GM21825 (cell line): ENCODE measurements at regions not wholly inside any gene's neighbourhood (a gene's known extent, or its start where the extent isn't known, plus 50 kb on each side); places are given as distances from the start of the nearest gene placed in this dataset.

Experiments used
- ATAC-seq: cut with Tn5 transposase; IDR thresholded peaks from one replicate; pipeline ENCODE4 v1.9.1; 2021; ENCODE audit warnings: mild to moderate bottlenecking, moderate library complexity; ENCODE audit not compliant: unreplicated experiment

DNA sequence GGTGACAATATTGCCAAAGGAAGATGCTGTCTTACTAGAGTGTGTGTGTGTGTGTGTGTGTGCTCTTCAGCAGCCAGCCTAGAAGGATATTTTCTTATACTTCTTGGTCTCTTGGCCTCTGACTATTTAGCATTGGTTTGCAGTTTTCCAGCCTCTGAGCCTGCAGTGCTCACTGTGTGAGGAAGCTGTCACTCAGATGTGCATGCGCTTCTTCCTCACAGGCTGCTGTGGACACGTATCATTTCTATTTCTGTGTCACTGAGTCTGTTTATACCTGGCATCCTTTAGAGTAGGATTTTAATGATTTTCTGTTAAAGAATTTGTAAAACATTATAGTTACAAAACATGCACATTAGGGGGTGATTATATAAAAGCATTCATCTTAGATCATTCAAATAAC lies 83.3 kb downstream of the ALDH8A1 start:
- no peak for ATAC-seq

DNA sequence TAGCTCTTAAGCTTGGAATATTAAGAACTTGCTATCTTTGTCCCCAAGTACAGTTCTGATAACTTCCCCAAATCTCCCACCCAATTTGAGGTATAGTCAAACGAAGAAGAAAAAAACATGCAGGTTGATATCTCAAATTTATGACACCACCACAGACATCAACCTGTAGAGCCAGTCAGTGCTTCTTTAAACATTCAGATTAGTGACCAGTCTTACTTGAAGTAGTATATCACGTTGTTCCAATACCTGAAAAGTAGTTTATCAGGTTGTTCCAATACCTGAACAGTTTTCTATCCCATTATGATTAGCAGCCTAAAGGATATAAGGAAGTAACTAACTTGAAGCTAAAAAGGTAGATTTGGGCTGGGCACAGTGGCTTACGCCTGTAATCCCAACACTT lies 85.3 kb downstream of the ALDH8A1 start:
- no peak for ATAC-seq

DNA sequence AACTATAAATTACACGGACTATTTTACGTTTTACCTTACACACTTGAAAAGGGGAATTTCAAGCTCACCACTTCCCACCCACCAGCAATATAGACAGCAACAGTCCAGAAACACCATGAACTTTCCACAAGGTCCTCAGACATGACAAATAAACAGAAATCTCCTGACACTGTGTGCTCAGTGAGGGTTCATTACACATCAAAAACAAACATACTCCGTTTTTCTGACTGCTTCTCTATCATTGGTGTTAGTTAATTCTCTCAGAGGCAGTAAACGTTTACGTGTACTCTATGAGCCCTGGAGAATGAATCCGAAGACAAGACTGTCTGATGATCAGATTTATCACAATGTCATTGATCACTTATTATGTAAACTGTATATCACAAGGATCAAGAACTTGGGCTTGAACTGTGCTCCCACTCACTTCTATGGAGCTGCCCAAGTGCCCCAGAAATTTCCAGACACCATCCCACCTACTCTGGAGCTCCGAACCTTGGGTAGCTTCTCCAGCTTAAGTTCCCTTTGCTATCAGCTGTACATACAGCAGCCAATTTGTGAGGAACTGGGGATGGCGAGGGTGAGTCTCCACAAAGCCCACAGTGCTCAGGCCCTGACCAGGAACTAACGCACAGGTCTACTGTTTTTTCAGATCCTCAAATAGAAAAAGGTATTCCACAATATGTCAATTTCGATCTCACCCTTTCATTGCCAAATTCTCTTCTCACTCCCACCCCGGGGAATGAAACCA lies 86.0 kb downstream of the ALDH8A1 start:
- ATAC-seq, result no peak

DNA sequence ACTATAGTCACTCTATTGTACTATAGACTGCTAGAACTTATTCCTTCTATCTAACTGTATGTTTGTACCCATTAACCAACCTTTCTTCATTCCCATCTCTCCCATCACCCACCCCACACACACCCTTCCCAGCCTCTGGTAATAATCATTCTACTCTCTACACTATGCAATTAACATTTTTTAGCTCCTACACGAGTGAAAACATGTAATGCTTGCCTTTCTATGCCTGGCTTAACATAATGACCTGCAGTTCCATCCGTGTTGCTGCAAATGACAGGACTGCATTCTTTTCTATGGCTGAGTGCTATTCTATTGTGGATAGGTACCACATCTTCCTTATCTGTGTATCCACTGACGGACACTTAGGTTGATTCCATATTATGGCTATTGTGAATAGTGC lies 95.5 kb downstream of the ALDH8A1 start:
- ATAC-seq, result no peak

DNA sequence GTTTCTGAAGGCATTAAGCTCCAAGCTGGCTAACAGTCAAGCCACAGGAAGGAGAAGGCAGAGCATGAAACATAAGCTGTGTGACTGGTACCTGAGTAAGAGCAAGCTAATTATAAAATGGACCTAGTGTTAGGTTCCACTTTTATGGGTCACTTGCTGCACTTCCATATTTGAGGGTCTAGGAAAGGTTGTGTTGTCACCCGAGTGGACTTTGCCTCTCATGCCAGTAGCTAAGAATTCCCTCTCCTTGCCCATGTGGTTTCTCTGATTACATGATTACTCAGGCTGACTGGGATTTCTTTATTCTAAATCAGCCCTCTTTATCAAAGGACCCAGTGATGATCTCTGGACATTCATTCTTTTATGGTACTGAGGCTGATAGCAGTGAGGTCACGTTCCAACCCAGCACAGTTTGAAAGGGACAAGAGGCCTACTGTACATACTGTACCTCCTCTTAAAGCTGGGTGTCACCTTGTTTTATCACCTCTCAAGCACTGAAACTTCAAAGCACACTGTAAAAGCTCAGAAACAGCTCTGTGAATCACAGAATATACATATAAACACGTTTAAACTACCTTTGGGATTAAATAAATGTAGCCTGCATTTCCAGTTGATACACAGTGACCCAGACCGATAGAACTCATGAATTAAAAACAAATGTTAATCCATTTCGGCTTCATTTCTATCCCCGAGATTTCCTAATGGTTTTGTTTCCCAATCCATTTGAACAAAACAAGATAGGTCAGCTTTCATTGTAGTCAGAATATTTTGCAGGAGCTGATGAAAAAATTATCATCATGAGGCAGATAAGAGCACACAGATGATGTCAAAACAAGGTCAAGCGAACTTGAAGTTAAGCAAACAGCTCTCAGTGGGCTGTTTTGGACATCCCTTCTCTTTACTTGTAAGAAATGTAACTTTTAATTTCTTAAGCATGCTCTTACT lies 96.5 kb downstream of the ALDH8A1 start:
- no peak for ATAC-seq

DNA sequence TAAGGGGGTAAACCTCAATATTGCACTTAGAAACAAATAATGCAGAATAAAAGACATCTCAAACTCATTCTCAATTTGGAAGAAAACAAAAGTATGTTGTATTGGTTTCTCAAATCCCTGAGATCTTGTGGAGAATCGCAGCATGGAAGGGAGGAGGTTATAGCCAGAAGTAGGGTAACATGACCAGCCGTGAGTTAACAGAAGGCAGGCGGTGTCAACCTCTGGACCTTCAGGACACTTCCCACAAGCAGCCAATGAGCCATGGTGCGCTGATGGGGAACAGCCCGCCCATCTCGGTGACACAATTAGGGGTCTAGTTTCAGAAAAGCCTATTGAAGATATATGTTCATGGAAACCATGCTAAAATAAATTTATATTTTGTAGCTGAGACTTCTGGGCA lies 98.4 kb downstream of the ALDH8A1 start:
- ATAC-seq, result no peak

DNA sequence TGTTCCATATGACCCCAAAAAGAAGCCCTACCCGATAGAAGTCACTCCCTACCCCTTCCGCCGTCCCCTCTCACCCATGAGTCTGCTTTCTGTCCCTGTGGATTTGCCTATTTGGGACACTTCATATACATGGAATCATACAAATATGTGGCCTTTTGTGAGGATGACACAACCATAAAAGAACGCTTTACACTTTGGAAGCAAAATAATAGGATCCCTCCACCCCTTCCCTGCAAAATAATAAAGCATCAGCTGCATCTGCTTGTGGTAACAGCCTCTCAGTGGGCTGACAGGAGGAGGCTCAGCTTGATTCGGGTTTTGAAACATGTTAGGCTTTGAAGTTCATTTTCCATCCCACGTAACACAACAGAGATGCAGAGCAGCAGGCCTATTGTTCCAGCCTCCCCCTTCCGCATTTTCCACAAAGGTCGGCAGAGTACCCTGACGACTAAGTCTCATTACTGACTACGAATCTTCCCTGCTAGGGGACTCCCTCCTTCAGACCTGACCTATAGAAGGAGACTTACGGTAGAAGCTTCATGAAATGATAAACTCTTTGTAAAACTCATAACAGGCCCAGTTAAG lies 99.1 kb downstream of the ALDH8A1 start:
- no peak for ATAC-seq

DNA sequence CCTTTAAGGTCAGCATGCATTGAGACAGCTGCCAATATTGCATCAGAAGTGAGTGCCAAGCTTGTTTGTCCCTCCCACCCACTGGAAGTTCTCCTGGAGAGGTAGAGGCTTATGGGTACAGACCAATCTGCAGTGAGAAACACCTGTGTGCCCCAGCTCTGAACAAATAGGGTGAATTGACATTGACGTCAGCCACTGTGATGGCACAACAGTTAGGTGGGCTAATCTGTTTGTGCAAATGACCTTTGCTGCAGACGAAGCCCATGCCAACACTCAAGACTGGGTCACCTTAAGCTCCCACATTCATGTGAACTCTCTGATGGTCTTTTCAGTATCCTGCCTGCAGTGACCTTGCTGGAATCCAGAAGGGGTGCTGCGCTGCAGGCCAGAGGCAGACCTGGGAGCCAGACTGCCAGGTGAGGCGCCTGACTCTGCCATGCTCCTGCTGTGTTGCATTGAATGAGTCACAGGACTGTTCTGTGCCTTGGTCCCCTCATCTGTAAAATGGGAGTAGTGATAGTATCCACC lies 99.9 kb downstream of the ALDH8A1 start:
- ATAC-seq, result no peak

DNA sequence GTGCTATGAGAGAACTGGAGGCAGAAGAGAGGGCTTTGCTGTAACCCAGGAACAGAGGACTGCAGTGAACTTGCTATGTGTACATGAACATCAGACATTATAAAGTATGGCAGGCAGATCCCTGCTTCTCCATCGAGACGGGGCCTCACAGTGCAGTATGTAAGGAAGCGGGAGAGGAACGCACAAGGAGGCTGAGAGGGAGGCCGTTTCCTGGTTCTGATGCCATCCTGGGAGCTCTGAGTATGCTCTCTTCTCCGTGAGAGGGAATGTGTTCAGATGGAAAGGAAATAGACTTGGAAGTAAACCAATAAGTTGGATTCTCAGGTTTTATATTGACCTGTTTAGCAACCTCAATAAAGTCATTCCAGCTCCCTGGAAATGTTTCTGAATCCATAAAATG lies 101.8 kb downstream of the ALDH8A1 start:
- no peak for ATAC-seq

DNA sequence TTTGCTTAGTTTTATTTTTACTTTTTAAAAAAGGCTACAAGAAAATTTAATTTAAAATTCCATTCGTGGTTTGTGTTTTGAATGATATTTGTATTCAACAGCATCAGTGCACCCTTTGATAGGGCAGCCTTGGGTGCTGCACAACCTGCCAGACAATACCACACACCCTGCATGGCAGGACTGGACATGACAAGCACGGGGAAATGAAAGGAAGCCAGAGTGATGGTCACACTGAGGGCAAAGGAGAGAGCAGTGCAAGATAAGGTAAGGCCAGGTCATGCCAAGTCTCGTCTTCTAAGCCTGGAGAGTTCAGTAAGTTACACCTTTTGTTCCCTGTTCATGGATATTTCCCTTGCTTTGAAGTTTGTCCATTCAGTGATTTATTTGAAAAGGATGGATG lies 103.0 kb downstream of the ALDH8A1 start:
- no peak for ATAC-seq

DNA sequence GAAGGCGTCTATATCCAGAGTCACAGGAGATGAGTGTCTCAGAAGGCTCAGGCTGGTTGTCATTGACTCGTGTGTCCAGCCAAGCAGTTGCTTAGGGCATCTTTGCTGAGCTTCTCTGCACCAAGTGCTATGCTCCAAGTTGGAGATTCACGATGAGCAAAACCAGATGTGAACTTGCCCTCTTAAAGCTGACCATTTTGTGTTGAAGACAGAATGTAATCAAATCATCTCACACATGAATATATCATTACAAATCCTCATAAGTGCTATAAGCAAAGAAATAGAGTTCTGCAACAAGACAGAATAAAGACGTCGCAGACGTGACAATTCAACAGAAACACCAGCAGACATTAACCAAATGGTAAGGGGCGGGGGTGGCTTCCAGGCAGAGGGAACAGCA lies 103.9 kb downstream of the ALDH8A1 start:
- ATAC-seq, result no peak

DNA sequence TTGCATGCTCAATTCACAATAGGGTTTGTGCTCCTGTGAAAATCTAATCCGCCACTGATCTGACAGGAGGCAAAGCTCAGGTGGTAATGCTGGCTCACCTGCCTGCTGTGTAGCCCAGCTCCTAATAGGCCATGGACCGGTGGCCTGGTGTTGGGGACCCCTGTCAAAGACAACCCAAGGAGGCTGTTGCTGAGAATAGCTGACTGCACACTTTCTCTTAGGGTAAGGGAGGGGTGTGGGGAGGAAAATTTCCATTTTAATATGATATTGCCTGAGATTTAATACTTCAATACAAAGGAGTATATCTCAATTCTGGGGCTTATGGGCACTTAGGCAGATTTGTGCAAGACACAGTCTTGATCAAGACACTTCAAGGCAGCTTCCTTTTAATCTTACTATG lies 105.8 kb downstream of the ALDH8A1 start:
- ATAC-seq, result no peak

DNA sequence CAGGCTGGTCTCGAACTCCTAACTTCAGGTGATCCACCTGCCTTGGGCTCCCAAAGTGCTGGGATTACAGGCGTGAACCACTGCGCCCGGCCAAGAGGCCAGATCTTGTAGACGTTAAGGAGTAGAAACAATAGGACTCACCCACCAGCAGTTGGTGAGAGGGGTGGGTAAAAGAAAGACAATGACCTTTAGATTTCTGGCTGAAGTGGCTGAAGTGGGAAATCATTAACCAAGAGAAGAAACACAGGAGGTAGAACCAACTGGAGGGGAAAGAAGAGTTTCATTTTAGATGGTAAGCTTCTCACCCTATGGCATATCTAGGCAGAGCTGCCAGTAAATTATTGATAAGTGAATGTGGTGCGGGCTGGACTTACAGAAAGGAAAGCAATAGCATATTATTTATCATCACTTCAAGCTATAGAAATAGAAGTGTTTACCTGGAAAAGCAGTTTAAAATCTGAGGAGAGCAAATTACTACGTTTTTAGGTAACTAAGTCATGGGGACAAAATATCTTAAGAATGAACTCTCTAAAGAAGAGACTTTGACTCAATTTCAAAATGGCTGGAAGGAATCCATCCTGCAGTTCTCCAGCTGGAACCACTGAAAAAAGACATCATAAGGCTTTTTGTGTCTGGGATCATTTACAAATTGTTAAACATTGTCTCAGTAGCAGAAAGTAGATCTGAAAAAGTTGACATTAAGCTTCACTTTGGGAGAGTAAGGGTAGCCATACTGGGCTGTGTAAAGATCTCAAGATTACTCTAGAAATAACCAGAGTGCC lies 109.6 kb downstream of the ALDH8A1 start:
- ATAC-seq, result peak; percentile 72

DNA sequence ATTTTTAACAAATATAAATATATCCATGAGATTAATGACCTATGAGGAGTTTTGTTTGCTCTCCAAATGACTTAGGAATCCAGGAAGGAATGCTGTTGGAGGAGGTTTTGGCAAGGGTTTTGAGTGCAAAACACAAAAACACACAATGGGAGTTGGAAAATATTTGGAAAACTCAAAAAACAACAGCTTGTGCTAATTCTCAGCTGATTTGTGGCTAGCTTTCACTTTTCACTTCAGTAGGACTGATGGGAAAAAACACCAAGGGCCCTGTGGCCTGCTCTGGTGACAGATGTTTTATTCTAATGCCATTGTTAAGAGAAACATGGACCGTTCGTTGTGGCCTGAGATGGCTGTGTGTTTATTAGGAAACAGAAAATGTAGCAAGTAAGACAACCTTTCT lies 113.9 kb downstream of the ALDH8A1 start:
- ATAC-seq, result no peak

DNA sequence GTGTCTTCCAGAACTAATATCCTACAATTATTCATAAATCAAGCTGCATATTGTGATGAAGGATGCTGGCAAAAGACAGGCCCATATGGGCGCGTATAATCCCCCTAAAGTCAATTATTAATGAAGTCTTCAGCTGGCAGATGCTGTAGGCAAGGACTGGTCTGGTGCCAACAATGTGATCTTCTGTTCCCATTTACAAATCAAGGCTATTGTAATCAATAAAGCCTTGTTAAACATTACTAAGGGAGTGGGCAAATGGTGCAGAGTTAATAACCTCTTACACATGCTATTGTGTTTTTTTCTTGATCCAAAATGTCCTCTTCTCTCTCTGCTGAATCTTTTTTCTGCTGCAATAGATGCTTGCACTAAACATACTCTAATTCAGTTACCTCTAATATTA lies 119.0 kb downstream of the ALDH8A1 start:
- no peak for ATAC-seq

DNA sequence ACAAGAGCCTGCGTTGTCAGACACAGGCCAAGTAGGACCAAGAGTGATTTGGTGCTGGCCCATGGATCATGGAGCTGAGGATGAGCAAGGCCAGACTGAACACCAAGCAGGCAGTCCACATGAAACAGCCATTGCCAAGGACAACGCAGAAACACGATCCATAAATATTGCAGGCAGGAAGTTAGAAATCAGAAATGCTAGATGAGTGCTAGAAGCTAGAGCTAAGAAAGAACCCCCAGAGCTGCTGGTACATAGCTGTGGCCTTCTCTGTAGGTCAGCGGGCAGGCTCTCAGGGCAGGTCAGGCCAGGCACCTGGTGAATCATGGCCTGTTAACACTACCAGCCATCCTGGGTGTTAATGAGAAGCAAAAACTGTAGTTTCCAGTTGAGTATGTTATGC lies 119.7 kb downstream of the ALDH8A1 start:
- no peak for ATAC-seq

DNA sequence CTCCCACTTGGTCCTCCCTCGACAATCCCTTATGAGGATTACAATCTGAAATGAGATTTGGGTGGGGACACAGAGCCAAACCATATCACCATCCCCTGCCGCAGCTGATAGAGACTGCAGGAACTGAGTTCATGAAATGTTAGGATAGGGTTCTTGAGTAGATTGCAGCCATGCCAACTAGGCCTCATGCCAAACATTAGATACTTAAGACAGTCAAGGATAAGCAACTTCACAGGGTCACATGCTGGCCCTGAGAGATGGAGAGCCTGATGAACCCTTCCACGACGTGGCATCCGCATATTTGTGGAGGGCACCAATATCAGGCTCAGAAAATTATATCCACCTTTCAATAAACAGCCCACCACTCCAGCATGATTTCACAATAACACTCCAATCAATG lies 121.3 kb downstream of the ALDH8A1 start:
- no peak for ATAC-seq

DNA sequence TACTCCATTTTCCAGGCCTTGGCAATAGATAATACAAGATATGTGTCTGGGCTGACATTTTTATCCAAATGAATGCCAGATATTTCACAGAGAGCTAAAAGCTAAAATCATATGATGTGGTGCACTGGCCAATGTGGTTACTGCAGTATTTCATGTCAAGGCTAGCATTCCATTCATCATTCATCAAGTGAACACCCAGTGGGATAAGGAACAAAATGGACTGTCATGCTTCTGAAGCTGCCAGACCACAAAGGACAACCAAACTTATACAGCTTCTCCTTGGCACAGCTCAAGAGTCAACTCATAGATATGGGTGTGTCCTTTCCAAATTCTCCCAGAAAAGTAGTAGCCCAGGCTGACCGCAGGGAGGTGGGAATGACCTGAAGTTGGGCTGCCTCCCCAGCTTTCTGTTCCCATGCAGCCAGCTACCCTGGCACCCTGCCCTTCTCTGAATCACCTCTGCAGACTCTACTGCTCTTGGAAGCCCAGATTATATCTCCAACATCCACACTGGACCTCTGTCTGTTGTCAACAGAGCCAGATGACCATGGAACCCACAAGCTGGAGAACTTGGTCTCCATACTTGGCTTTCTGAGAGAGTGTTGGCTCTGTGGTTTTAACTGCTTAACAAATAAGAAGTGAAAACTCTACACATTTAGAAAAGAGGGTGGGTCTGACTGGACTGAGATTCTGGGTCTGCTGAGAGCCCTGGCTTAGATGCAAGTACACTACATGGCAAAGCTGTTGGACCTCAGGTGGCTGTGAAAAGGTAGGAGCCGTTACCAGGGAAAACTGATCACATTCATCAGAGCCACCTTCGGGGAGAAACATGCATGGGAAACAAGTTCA lies 122.8 kb downstream of the ALDH8A1 start:
- ATAC-seq, result no peak

DNA sequence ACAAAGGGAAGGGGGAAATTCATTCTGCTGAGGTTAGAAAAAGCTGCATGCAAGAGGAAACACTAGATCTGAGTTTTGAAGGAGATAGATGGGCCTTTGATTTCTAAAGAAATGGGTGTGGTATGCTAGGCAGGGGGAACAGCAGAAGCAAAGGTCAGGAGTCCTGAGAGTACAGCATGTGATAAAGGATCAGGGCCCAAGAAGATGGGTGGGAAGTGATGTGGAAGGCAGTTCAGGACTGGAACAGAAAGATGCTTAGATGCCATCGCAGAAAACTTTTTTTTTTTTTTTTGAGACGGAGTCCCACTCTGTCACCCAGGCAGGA lies 126.2 kb downstream of the ALDH8A1 start:
- no peak for ATAC-seq
